Ramos (cell line): ENCODE measurements at regions not wholly inside any gene's neighbourhood (a gene's known extent, or its start where the extent isn't known, plus 50 kb on each side); places are given as distances from the start of the nearest gene placed in this dataset.
"Not testable (repeated sequence)": the region's sequence is repeated elsewhere in the genome, so short reads cannot be mapped to it uniquely, and the experiment has no call there.

ENCODE experiments used
- in situ Hi-C: fragments of 300-500 bp; cut with MboI; formaldehyde crosslinking; loops from one replicate; pipeline ENCODE4 v1.14.3; 2022; ENCODE audit warnings: low sequenced_read_pairs; ENCODE audit not compliant: unreplicated experiment

GRCh38 chr4:127400731-127401346 lies 231.9 kb upstream of the INTU start:
- in situ Hi-C loops, result no loop called here

- in situ Hi-C loops, result no loop called here
Measured at GRCh38 chr4:127403471-127404084, 229.2 kb upstream of the INTU start.

- in situ Hi-C loops, result no loop called here
Measured at GRCh38 chr4:127406187-127406586, 226.6 kb upstream of the INTU start.

GRCh38 chr4:127407572-127407971 lies 225.2 kb upstream of the INTU start:
- in situ Hi-C loops, result not testable (repeated sequence)

- in situ Hi-C loops, result no loop called here
Measured at GRCh38 chr4:127410201-127410600, 222.6 kb upstream of the INTU start.

GRCh38 chr4:127410644-127411043 lies 222.1 kb upstream of the INTU start:
- in situ Hi-C loops, result no loop called here

GRCh38 chr4:127414951-127415606 lies 217.7 kb upstream of the INTU start:
- in situ Hi-C loops, result no loop called here

GRCh38 chr4:127416115-127416514 lies 216.6 kb upstream of the INTU start:
- in situ Hi-C loops, result no loop called here

- in situ Hi-C loops, result no loop called here
Measured at GRCh38 chr4:127417885-127418535, 214.7 kb upstream of the INTU start.

GRCh38 chr4:127419431-127419830 lies 213.3 kb upstream of the INTU start:
- in situ Hi-C loops, result no loop called here

- in situ Hi-C loops, result no loop called here
Measured at GRCh38 chr4:127421437-127421836, 211.3 kb upstream of the INTU start.

GRCh38 chr4:127425202-127425845 lies 207.4 kb upstream of the INTU start:
- in situ Hi-C loops, result no loop called here

GRCh38 chr4:127425851-127426250 lies 206.9 kb upstream of the INTU start:
- in situ Hi-C loops, result no loop called here

GRCh38 chr4:127441571-127441970 lies 191.2 kb upstream of the INTU start:
- in situ Hi-C loops, result no loop called here

GRCh38 chr4:127445471-127445870 lies 187.3 kb upstream of the INTU start:
- in situ Hi-C loops, result no loop called here

- in situ Hi-C loops, result no loop called here
Measured at GRCh38 chr4:127446427-127446885, 186.3 kb upstream of the INTU start.

- in situ Hi-C loops, result no loop called here
Measured at GRCh38 chr4:127448986-127449385, 183.8 kb upstream of the INTU start.

GRCh38 chr4:127449449-127449848 lies 183.3 kb upstream of the INTU start:
- in situ Hi-C loops, result no loop called here

- in situ Hi-C loops, result no loop called here
Measured at GRCh38 chr4:127450276-127450675, 182.5 kb upstream of the INTU start.

GRCh38 chr4:127463883-127464282 lies 168.9 kb upstream of the INTU start:
- in situ Hi-C loops, result no loop called here

GRCh38 chr4:127469542-127469941 lies 163.2 kb upstream of the INTU start:
- in situ Hi-C loops, result no loop called here
